ENCODE measurements at regions not wholly inside any gene's neighbourhood (a gene's known extent, or its start where the extent isn't known, plus 50 kb on each side); places are given as distances from the start of the nearest gene placed in this dataset.

- TF ChIP-seq EP300 (IDR thresholded peaks at IDR 0.05) = no peak
- TF ChIP-seq CTCF (IDR thresholded peaks at IDR 0.05) = no peak
Measured at GRCh38 chr15:29476503-29477080, 207.0 kb upstream of the NSMCE3 start.

All from sigmoid colon (tissue), 4 donors.